HG02763 (cell line): ENCODE measurements at regions not wholly inside any gene's neighbourhood (a gene's known extent, or its start where the extent isn't known, plus 50 kb on each side); places are given as distances from the start of the nearest gene placed in this dataset.
A peak's percentile ranks its signal among the peaks of the same experiment; 100 is the strongest.

Experiments used
- ATAC-seq: cut with Tn5 transposase; IDR thresholded peaks from one replicate; pipeline ENCODE4 v1.9.1; 2021; ENCODE audit warnings: mild to moderate bottlenecking, moderate library complexity; ENCODE audit not compliant: unreplicated experiment

DNA sequence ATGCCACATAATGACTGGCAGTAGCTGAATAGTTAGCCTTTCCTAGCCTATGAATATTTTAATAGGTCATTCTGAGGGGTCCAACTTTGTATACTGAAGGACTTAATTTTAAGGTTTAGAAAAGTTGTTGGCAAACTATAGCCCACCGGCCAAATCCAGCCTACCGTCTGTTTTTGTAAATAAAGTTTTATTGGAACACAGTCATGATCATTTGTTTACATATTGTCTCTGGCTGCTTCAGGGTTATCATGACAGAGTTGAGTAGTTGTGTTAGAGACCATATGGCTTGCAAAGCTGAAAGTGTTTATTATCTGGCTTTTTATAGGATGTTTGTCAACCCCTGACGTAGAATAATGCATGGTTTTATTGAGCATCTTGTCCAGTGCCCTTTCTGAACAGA lies 73.4 kb downstream of the NTMT2 start:
- ATAC-seq, result no peak

GRCh38 chr1:170221031-170221430 lies 75.3 kb downstream of the NTMT2 start:
- ATAC-seq, result no peak

DNA sequence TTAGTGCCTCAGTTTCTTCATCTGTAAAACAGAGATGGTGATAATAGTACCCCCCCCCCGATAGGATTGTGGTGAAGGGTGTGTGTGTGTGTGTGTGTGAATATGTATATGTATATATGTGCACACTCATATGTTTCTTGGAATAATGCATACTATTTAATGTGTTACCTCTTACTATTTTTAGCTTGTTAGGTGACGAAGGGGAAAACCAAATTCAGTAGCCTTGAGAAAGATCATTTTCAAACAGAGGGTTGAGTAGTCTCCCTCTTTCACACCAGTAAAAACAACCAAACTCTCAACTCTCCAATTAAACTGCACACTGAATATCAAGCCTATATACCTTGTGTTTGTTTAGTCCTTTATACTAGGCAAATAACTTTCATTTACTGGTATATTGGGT lies 75.7 kb downstream of the NTMT2 start:
- ATAC-seq, result no peak

GRCh38 chr1:170224469-170224868 lies 78.7 kb downstream of the NTMT2 start:
- ATAC-seq, result no peak

- ATAC-seq, result no peak
Measured at GRCh38 chr1:170225781-170226530, 80.2 kb downstream of the NTMT2 start.

- ATAC-seq, result no peak
Measured at GRCh38 chr1:170226767-170227166, 81.0 kb downstream of the NTMT2 start.

- ATAC-seq, result no peak
Measured at GRCh38 chr1:170230323-170230722, 84.6 kb downstream of the NTMT2 start.

GRCh38 chr1:170231662-170232061 lies 85.9 kb downstream of the NTMT2 start:
- no peak for ATAC-seq

GRCh38 chr1:170238704-170239391 lies 93.1 kb downstream of the NTMT2 start:
- ATAC-seq, result no peak

GRCh38 chr1:170239445-170239844 lies 93.7 kb downstream of the NTMT2 start:
- no peak for ATAC-seq

- ATAC-seq, result peak; percentile 95
Measured at GRCh38 chr1:170240409-170240808, 94.7 kb downstream of the NTMT2 start.

- ATAC-seq, result no peak
Measured at GRCh38 chr1:170241266-170241851, 95.6 kb downstream of the NTMT2 start.

DNA sequence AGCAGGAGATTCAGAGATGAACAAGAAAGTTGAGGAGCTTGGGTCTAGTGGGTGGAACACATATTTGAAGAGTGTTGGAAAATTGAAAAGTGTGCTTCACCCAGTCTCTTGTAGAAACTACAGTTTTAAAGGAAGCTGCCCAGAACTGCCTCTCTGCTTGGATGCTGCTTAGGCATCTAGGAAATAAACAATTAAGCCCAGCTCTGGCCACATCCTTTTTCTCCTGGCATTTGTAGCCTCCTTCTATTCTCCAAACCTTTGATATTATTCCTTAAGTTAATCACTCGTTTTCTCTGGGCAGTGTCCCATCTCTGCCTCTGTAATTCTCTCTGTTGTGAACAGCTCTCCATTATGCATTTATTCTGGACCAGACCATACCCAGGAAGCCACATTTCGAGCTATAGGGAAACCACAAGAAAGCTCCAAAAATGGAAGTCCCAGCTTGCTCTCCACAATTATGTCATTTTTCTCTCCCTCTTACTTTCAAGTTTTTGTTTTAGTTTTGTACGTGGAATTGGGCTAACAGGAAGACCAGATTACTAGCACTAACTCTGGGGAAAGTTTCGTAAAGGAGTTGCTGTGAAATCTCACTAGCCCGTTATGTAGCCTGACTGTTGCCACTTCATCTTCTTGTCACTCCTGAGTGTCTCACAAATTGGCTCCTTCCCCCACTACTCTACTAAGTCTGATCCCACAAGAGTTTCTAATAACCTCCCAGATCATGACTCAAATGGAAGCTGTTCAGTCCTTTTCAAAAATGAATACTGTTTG lies 102.2 kb downstream of the NTMT2 start:
- peak; percentile 54 for ATAC-seq

- ATAC-seq, result no peak
Measured at GRCh38 chr1:170250531-170251276, 104.9 kb downstream of the NTMT2 start.

DNA sequence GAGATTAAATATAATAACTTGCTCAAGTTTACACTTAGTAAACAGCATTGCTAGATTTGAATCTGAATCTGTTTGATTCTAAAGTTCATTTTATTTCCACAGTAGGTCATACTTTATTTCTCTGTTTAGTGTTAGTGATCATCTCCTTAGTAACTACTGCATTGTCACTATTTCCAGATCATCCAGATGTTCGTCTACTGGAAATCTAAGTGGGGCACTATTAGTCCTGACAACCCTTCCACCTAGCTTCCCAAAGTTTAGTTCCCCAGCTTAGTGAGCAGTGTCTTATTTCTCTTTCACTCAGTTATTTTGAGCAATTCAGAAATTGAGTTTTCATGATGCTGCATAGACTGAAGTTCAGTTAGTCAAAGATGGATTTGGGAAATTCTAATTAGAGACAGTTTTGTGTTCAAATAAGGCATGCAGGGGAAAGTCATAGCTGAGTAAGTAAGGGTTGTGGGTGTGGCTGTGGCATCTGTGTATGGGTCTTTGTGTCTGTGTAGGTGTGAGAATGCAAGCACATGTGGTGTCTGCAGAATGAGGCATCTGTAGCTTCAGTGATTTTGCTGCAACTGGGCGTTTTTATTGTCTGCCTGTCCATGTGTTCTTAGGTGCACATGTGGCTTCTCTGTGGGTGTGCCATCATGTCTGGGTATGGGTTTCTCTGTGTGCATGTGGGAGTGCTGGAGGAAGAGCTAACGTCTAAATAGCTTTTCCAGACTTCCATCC lies 107.3 kb downstream of the NTMT2 start:
- no peak for ATAC-seq

GRCh38 chr1:170254371-170254770 lies 108.6 kb downstream of the NTMT2 start:
- no peak for ATAC-seq

DNA sequence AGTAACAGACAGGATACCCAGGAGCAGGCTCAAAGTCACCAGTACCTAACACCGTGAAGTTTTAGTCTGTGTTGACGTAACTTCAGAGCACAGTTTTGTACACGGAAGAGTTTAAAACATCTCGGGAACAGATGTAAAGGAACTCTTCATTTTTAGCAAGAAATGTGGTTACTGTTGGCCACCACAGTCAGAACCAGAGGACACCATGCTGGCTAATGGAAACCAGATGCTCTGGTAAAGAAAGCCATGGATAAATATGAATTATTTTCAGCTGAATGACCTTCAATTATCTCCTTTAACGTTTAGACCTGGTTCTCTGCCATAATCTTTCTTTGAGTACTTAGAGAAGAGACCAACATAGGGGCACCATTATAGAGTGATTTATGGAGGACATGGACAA lies 115.9 kb downstream of the NTMT2 start:
- no peak for ATAC-seq

DNA sequence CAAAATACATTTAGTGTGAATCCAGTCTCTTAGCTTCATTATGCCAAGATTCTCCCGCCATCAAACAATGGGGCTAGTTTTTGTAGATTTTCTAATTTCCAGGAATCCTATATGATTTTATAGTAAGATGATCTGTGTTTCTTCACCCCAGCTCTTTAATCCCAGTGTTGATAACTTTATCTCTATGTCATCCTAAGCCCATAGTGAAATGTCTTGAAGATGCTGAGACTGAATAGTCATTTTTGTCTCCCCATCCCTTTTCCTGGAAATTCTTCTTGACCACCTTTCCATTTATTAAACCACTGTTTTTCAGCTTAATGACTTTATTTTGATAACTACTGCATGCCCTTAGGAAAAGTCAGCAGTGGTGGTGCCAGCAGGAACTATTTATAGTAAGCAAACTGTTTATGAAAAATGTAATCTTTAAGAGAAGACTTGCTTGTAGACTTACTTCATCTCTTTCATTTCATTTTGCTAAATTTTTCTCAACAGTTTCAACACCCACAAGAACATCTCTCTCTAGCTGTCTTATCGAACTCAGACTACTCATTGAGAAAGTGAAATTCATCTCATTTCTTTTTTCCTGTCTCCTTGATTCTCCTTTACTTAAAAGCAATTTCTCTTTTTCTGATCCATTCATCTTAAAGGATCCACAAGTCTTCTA lies 116.6 kb downstream of the NTMT2 start:
- ATAC-seq, result no peak

DNA sequence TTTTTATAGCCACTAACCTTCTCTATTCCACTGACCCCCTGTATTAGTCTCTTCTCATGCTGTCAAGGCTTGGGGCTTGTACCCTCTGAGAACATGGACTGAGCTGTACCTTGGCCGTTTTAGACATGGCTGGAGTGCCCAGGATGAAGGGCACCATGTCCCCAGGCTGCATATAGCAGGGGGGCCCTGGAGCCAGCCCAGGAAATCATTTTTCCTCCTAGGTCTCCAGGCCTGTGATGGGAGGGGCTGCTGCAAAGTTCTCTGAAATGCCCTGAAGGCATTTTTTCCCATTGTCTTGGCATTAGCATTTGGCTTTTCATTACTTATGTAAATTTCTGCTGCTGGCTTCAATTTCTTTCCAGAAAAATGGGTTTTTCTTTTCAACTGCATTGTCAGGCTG lies 119.5 kb downstream of the NTMT2 start:
- no peak for ATAC-seq

GRCh38 chr1:170267317-170267716 lies 121.6 kb downstream of the NTMT2 start:
- no peak for ATAC-seq
